ENCODE measurements at regions not wholly inside any gene's neighbourhood (a gene's known extent, or its start where the extent isn't known, plus 50 kb on each side); places are given as distances from the start of the nearest gene placed in this dataset.

DNA sequence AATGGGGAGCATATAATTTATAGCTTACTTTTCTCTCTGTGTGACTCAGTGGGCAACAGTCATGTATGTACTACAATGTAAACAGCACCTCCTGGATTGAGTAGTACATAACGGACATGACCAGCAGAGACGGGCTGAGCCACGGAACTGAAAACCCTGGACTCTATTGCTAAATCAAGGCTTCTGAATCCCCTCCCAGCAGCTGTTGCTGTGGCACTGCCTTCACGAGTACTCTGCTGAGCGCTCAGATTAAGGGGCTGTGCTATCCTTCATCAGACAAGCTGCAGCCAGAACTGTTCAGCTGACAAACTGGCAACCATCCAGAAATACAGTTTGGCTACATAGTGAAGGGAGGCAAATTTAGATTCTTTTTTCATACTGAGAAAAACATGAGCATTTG lies 131.3 kb upstream of the CCDC180 start:
- Histone ChIP-seq H3K9me3 (ENCODE audit: low read length) (no peaks in the 10 kb centered on the region), H3K4me1 (ENCODE audit: insufficient read depth, low read length) (no peaks in the 10 kb centered on the region), H3K79me2 (ENCODE audit: insufficient read depth, low read length) (no peaks in the 10 kb centered on the region), H2AFZ (ENCODE audit: low read length) (no peak overlapping the region), H3K4me3 (replicated peaks in 1 of 3; ENCODE audit: insufficient read depth in 1 of 3, low read depth in 2 of 3, low read length in 3 of 3) (no peak overlapping the region), H3K36me3 (replicated peaks in 1 of 2; ENCODE audit: control insufficient read depth in 1 of 2, insufficient read depth in 2 of 2, low read length in 2 of 2) (no peaks in the 10 kb centered on the region), H4K20me1 (ENCODE audit: insufficient read depth, low read length) (no peaks in the 10 kb centered on the region), H3K4me2 (ENCODE audit: low read depth, low read length) (no peak overlapping the region), H3K27ac (ENCODE audit: extremely low read length, insufficient read depth, low read length) (no peak overlapping the region), H3K27me3 (ENCODE audit: control insufficient read depth in 1 of 2, insufficient read depth in 2 of 2, low read length in 2 of 2) (no peaks in the 10 kb centered on the region), H3K9ac (ENCODE audit: insufficient read depth, low read depth, low read length) (no peak overlapping the region)
- CTCF ChIA-PET (ENCODE audit: low intra/inter-chr PET ratio, low total read pairs), result no interaction called here
- TF ChIP-seq ZKSCAN5 (CRISPR knock-in tag; IDR thresholded peaks at IDR 0.05) (no peak), SAFB2 (CRISPR knock-in tag; IDR thresholded peaks at IDR 0.05; ENCODE audit: borderline replicate concordance, low read depth) (no peak), REL (CRISPR knock-in tag; conservative IDR thresholded peaks at IDR 0.05) (no peak), ETV6 (CRISPR knock-in tag; conservative IDR thresholded peaks at IDR 0.05) (no peak), ARID2 (CRISPR knock-in tag; IDR thresholded peaks at IDR 0.05; ENCODE audit: borderline replicate concordance) (no peak), ZNF496 (CRISPR knock-in tag; IDR thresholded peaks at IDR 0.05; ENCODE audit: insufficient replicate concordance) (no peak), GPN1 (CRISPR knock-in tag; IDR thresholded peaks at IDR 0.05; ENCODE audit: borderline replicate concordance) (no peak), MIER2 (CRISPR knock-in tag; IDR thresholded peaks at IDR 0.05) (no peak), HNRNPK (IDR thresholded peaks at IDR 0.05; ENCODE audit: low read depth, low read length, poor library complexity, severe bottlenecking) (no peak), ZNF766 (CRISPR knock-in tag; IDR thresholded peaks at IDR 0.05; ENCODE audit: borderline replicate concordance) (no peak), ONECUT2 (CRISPR knock-in tag; IDR thresholded peaks at IDR 0.05) (no peak), ZMYM2 (CRISPR knock-in tag; IDR thresholded peaks at IDR 0.05) (no peak)
- TF ChIP-seq, protein P1, sequence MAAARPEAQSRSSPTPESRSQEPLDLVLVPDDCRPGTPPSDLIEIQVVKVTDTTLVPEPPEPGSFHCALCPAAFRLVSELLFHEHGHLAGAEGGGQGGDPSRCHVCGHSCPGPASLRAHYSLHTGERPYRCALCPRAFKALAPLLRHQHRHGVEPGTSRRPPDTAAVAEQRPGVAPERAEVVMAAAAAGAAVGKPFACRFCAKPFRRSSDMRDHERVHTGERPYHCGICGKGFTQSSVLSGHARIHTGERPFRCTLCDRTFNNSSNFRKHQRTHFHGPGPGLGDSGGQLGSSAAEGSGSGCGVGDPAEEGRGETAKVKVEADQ (CRISPR knock-in tag; IDR thresholded peaks at IDR 0.05; ENCODE audit: borderline replicate concordance), result no peak
- TF ChIP-seq, protein P2, sequence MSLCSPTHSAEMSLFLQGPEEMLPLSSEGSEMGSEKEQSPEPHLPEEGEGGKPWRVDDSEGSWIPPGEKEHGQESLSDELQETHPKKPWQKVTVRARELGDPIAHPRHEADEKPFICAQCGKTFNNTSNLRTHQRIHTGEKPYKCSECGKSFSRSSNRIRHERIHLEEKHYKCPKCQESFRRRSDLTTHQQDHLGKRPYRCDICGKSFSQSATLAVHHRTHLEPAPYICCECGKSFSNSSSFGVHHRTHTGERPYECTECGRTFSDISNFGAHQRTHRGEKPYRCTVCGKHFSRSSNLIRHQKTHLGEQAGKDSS (CRISPR knock-in tag; IDR thresholded peaks at IDR 0.05; ENCODE audit: borderline replicate concordance, low read depth), result no peak
- in situ Hi-C loops (cut with HindIII; ENCODE audit: extremely low pct_ligation_motif_present, low pct_unique_long_range_greater_than_20kb) (no loop called here), intact Hi-C loops (cut with micrococcal nuclease; ENCODE audit: unreplicated experiment) (no loop called here)
- BruUV-seq (replicated peaks), result no TSS peak
- DNase-seq (ENCODE audit: low spot score) (no peak), FAIRE-seq (no peak), ATAC-seq (no peak)
- 0% methylated on average over 3 of the region's 5 CpGs for WGBS (ENCODE audit: low lambda C conversion rate)
- POLR2A ChIA-PET, result no interaction called here
